ENCODE measurements at regions not wholly inside any gene's neighbourhood (a gene's known extent, or its start where the extent isn't known, plus 50 kb on each side); places are given as distances from the start of the nearest gene placed in this dataset.

GRCh38 chrX:39670281-39670680 is 427.5 kb downstream of the BCOR start:
- H3K36me3 Mint-ChIP-seq (ENCODE audit: insufficient read depth in 1 of 3, low read depth in 3 of 3): peaks cover 3 to 5% (median 5%) of the 10 kb centered on the region in 3 experiments; a peak in 5 of 7 replicates
- no CpG with 5 or more reads among the region's 5 CpGs for WGBS (ENCODE audit: extremely low coverage, insufficient read length, low lambda C conversion rate)
- no peak overlapping the region for H2AFZ ChIP-seq (ENCODE audit: low read length)
- no peak overlapping the region for H3K18ac ChIP-seq (ENCODE audit: insufficient read length, low read depth, low read length)
- H4K20me1 ChIP-seq (ENCODE audit: control insufficient read depth, insufficient read depth, insufficient read length): no peaks in the 10 kb centered on the region
- no peak overlapping the region for H3K27ac ChIP-seq (ENCODE audit: insufficient read length, low read depth, low read length)
- no peak overlapping the region for H4K5ac ChIP-seq (ENCODE audit: insufficient read length, low read depth, low read length)
- no peak overlapping the region for H2BK120ac ChIP-seq (ENCODE audit: low read depth, low read length, poor library complexity, severe bottlenecking)
- no peak overlapping the region for H3K14ac ChIP-seq (ENCODE audit: insufficient read depth, low read length)
- H2BK15ac ChIP-seq (ENCODE audit: low read depth, low read length): no peak overlapping the region
- H3K4me3 Mint-ChIP-seq: no peak overlapping the region
- no peak overlapping the region for H3K4ac ChIP-seq (ENCODE audit: low read depth, low read length)
- H3K4me2 ChIP-seq (ENCODE audit: insufficient read depth, insufficient read length, low read length): no peak overlapping the region
- no peak overlapping the region for H3K23ac ChIP-seq (ENCODE audit: insufficient read length, low read depth, low read length)
- H4K91ac ChIP-seq (ENCODE audit: insufficient read length, low read depth, low read length): no peak overlapping the region
- no peaks in the 10 kb centered on the region; the same call in 1 of the 2 replicates for H3K4me1 ChIP-seq (ENCODE audit: insufficient read depth, low read length)
- TF ChIP-seq CTCF (conservative IDR thresholded peaks at IDR 0.05): no peak
- no peaks in the 10 kb centered on the region for H3K27me3 ChIP-seq (ENCODE audit: insufficient read depth, low read length)
- H3K9me3 Mint-ChIP-seq: peaks cover 60 to 76% of the 10 kb centered on the region in 2 experiments
- H3K9ac ChIP-seq (ENCODE audit: extremely low read depth, insufficient read length, low read length): no peak overlapping the region
- no peak for DNase-seq
- no peak overlapping the region for H2BK5ac ChIP-seq (ENCODE audit: insufficient read length, low read length)
- H3K79me2 ChIP-seq (ENCODE audit: insufficient read depth, low read length): no peaks in the 10 kb centered on the region
- H3K9me3 ChIP-seq (ENCODE audit: control insufficient read depth, low read depth, low read length): no peaks in the 10 kb centered on the region
- no peak overlapping the region for H4K8ac ChIP-seq (replicated peaks; ENCODE audit: insufficient read length, low read depth, low read length)
- H3K4me1 Mint-ChIP-seq: peaks cover 5 to 6% of the 10 kb centered on the region in 2 experiments; a peak in 2 of 4 replicates
- H3K27me3 Mint-ChIP-seq (ENCODE audit: low read depth): peaks cover 7% of the 10 kb centered on the region
- no peaks in the 10 kb centered on the region for H3K79me1 ChIP-seq (ENCODE audit: insufficient read depth, low read depth, low read length, poor library complexity, severe bottlenecking)
- no peak overlapping the region for H2BK20ac ChIP-seq (ENCODE audit: low read depth, low read length, poor library complexity, severe bottlenecking)
- no peak overlapping the region for H3K27ac Mint-ChIP-seq
- no peak overlapping the region for H2BK12ac ChIP-seq (ENCODE audit: insufficient read length, low read depth, low read length)
- no peak overlapping the region for H2AK5ac ChIP-seq (ENCODE audit: insufficient read length, low read length)
- no peaks in the 10 kb centered on the region for H3K23me2 ChIP-seq (ENCODE audit: insufficient read length, low read depth, low read length, poor library complexity, severe bottlenecking)
- no peak overlapping the region for H3K56ac ChIP-seq (ENCODE audit: insufficient read length, low read depth, low read length)
- no peak overlapping the region for H3T11ph ChIP-seq (ENCODE audit: low read length)

All from H9 (cell line).